Heart right ventricle (tissue), 16 donors: ENCODE measurements at regions not wholly inside any gene's neighbourhood (a gene's known extent, or its start where the extent isn't known, plus 50 kb on each side); places are given as distances from the start of the nearest gene placed in this dataset.
A peak's percentile ranks its signal among the peaks of the same experiment; 100 is the strongest.

Experiments used
- ATAC-seq, 8 donors: fragments of 200-7000 bp; cut with Tn5 transposase; one replicate each; pipeline ENCODE4 v1.9.1; 2020; ENCODE audit warnings: mild to moderate bottlenecking in 8 of 8, moderate library complexity in 8 of 8, moderate number of reproducible peaks in 1 of 8
- DNase-seq, 2 donors: peaks; one replicate each; pipeline ENCODE4 v3.0.0-alpha.2; 2020
- H3K27ac ChIP-seq, 10 donors: fragments of 200-600 bp; sonication (generic) in 2 of 10; one replicate each; pipeline versions ENCODE4 v1.5.0 to v1.8.0; 2020 to 2022; ENCODE audit warnings: mild to moderate bottlenecking in 3 of 10
- H3K27me3 ChIP-seq, 7 donors: fragments of 200-600 bp; one replicate each; pipeline ENCODE4 v1.8.0; 2021 to 2022; ENCODE audit warnings: mild to moderate bottlenecking in 2 of 7
- H3K36me3 ChIP-seq, 9 donors: fragments of 200-600 bp; sonication (generic) in 1 of 9; one replicate each; pipeline versions ENCODE4 v1.5.0 to v1.8.0; 2020 to 2022; ENCODE audit warnings: mild to moderate bottlenecking in 2 of 9
- H3K4me1 ChIP-seq, 9 donors: fragments of 200-600 bp; sonication (generic) in 1 of 9; one replicate each; pipeline versions ENCODE4 v1.5.0 to v1.8.0; 2020 to 2022; ENCODE audit warnings: mild to moderate bottlenecking in 4 of 9
- H3K4me3 ChIP-seq, 10 donors: fragments of 200-600 bp; sonication (generic) in 2 of 10; one replicate each; pipeline versions ENCODE4 v1.5.0 to v1.8.0; 2020 to 2022; ENCODE audit warnings: mild to moderate bottlenecking in 7 of 10, moderate library complexity in 2 of 10
- H3K9me3 ChIP-seq, 11 donors: fragments of 200-600 bp in 10 of 11; sonication (generic) in 2 of 11; one replicate each; pipeline versions ENCODE4 v1.5.0 to v1.8.0; 2013 to 2022; ENCODE audit warnings: mild to moderate bottlenecking in 2 of 11, control low read depth in 1 of 11, moderate library complexity in 1 of 11
- WGBS, 2 donors: extraction: QIAGEN DNeasy Blood & Tissue Kit; methylation state at CpG; one replicate each; pipeline ENCODE4 v1.1.7; 2013; ENCODE audit warnings: inconsistent platforms in 1 of 2; 5-methylcytosine and 5-hydroxymethylcytosine counted together
- intact Hi-C, 10 donors: fragments of 100-400 bp; cut with DNase I; formaldehyde crosslinking; loops; one replicate each; pipeline versions ENCODE4 v1.11.1 to v1.14.2; 2022
- TF ChIP-seq, protein P1 (sequence below), 9 donors: fragments of 200-600 bp; sonication (generic) in 2 of 9; IDR thresholded peaks; one replicate each; pipeline versions ENCODE4 v1.5.0 to v1.8.0; 2021 to 2022; ENCODE audit warnings: antibody characterized with exemption in 9 of 9, mild to moderate bottlenecking in 5 of 9, moderate library complexity in 1 of 9
- donor health status: Arrhythmogenic right ventricular cardiomyopathy.
- donor health status: ischemic (EF 13 %, LVEDD 7.1; RV severe dilation, severe dysfunction).
- donor health status: healthy with polysubstance abuse.
- donor health status: DM: no; HTN: yes; CAD: no.
- donor health status: DM: no; HTN: no; CAD: no.
- donor health status: ischemic (EF 25% LVEDD 6.9; RV normal size, moderate dysfunction).
- donor health status: ischemic (EF 25% LVEDD 5.7; RV mildly dilated, moderate dysfunction).
- donor health status: healthy.
- donor health status: DM: yes; HTN: yes; CAD: no.
- donor health status: Ischemic cardiomyopathy.
- donor health status: ischemic (EF 35%, LVEDD 5.7; RV mildly dilated, moderate dysfunction).
- donor health status: nonischemic (EF 11% LVEDD 7.7; RV severe dilation, severe dysfunction).
- donor health status: DM: yes; HTN: yes; CAD: no.
- donor health status: PGD.
- donor health status: ischemic (EF 29% LVEDD 5.4; RV normal size, mild dysfunction).
- donor health status: nonischemic (EF 23%, LVEDD 6.1; RV moderate dilation, normal function).

DNA sequence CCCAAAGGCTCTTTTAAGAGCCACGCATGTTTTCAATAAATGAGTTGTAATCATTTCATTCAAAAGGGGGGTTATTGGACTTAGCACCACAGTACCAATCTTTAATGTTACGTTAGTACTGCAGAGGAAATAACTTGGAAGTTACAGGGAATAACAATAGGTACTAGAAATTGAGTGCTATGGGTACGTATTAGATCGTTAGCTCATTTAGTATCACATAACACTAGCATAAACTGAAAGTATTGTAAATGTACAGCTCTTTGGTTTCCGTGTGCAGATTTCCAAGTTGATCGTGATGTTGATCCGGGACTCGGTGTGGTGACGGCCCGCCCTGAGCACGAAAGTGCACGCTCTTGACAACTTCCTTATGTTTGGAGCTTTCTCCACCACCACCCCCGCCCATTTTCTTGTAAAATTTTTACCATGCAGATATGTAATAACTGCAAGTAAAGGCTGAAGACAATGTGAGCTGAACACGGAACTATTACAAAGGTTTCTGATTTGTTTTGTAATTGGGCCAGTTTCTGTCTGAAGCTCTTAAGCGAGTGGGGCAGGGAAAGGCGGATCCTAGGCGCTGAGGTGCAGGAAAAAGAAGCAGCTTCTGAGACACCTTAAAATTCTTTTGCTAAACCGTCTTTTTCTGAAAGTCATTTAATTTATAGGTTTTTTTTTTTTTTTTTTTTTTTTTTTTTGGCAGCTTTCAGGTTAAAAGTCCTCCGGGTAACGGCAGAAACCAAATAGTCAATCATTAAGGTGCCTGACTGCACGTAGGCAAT, 71.5 kb downstream of the HFE start:
- peaks cover 4 to 31% (median 21%) of the 10 kb centered on the region in 9 donors for H3K4me1 ChIP-seq
- peak in 7 of 8 donors; percentile 8 to 35 (median 23) for ATAC-seq
- peak overlapping the region; percentile 15 to 97 (median 79) for H3K4me3 ChIP-seq
- no peaks in the 10 kb centered on the region for H3K9me3 ChIP-seq
- DNase-seq, result peak; percentile 42 to 44
- intact Hi-C loops, result loop anchor here in 4 of 10 donors (5.0 to 10.0 kb wide), 5 partner anchors 39 to 129 kb away; a partner anchor contains a TSS
- H3K36me3 ChIP-seq, result peaks cover 0 to 15% (median 0%) of the 10 kb centered on the region in 9 donors
- H3K27me3 ChIP-seq, result no peaks in the 10 kb centered on the region
- H3K27ac ChIP-seq, result peak overlapping the region; percentile 16 to 98 (median 94)
- TF ChIP-seq, protein P1, sequence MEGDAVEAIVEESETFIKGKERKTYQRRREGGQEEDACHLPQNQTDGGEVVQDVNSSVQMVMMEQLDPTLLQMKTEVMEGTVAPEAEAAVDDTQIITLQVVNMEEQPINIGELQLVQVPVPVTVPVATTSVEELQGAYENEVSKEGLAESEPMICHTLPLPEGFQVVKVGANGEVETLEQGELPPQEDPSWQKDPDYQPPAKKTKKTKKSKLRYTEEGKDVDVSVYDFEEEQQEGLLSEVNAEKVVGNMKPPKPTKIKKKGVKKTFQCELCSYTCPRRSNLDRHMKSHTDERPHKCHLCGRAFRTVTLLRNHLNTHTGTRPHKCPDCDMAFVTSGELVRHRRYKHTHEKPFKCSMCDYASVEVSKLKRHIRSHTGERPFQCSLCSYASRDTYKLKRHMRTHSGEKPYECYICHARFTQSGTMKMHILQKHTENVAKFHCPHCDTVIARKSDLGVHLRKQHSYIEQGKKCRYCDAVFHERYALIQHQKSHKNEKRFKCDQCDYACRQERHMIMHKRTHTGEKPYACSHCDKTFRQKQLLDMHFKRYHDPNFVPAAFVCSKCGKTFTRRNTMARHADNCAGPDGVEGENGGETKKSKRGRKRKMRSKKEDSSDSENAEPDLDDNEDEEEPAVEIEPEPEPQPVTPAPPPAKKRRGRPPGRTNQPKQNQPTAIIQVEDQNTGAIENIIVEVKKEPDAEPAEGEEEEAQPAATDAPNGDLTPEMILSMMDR (IDR thresholded peaks at IDR 0.05), result no peak
- WGBS, 2 donors, result 1% methylated on average over 21 of the region's 21 CpGs

DNA sequence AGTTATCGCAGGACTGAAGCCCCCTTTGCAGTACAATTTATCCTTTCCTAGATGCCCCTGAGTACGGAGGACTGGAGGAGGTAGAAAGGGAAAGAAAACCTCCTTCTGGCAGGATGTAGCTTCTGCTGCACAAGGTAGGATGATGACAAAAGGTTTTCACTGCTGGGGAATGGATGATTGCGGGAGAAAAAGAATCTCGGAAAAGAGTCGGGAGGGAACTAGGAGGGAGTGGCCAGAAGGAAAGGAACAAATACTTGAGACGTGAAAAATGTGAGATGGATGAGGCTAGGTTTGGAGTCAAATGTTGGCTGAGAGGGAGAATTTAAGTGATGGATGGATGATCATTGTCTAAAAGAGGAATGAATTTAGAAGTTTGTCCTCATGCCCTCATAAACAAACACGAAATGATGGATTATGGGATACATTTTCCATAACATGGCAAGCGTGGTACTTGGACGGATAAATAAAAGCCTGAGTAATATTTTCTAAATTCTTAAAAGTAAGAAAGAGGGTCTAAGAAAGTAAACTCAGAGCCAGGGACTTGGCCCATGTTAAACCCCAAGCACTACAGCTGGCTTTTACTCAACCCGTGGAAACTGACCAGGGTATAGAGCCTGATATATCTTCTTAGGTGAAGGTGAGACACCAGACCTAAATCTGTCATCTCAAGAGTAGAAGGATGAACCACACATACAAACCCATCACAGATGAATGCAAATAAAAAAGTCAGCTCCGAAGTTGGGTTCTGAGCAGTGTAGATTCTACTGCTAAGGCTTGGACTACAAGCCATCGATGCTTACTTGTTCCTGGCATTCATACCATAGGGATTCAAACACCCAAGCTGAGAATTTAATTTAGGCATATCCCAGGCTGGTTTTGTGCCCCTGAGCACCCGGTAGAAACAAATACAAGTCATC, 72.4 kb downstream of the HFE start:
- Histone ChIP-seq H3K4me3 (peak overlapping the region; percentile 15 to 97 (median 79)), H3K36me3 (peaks cover 0 to 21% (median 0%) of the 10 kb centered on the region in 9 donors), H3K9me3 (no peaks in the 10 kb centered on the region), H3K27me3 (no peaks in the 10 kb centered on the region), H3K27ac (peak overlapping the region in 9 of 10 donors; percentile 82 to 98 (median 95)), H3K4me1 (peaks cover 4 to 31% (median 21%) of the 10 kb centered on the region in 9 donors)
- DNase-seq, result no peak
- no peak for ATAC-seq
- TF ChIP-seq, protein P1 (IDR thresholded peaks at IDR 0.05), result no peak
- WGBS, 2 donors, result 24% methylated on average over 13 of the region's 13 CpGs
- intact Hi-C loops, result loop anchor here in 4 of 10 donors (5.0 to 10.0 kb wide), 5 partner anchors 38 to 128 kb away; a partner anchor contains a TSS

DNA sequence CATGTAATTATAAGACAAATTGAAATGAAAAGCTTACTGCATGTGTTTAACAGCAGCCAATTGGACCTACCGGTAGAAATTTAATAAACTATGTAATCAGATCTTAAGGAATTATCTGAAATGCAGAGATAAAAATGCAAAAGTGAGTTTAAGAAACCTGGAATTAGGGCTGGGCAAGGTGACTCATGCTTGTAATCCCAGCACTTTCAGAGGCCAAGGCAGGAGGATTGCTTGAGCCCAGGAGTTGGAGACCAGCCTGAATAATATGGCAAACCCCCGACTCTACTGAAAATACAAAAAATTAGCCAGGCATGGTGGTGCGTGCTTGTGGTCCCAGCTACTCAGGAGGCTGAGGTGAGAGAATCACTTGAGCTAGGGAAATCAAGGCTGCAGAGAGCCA, 74.1 kb downstream of the HFE start:
- H3K4me3 ChIP-seq, result no peak overlapping the region
- TF ChIP-seq, protein P1 (IDR thresholded peaks at IDR 0.05), result no peak
- WGBS, 2 donors, result 97 to 98% methylated on average over 3 of the region's 3 CpGs

DNA sequence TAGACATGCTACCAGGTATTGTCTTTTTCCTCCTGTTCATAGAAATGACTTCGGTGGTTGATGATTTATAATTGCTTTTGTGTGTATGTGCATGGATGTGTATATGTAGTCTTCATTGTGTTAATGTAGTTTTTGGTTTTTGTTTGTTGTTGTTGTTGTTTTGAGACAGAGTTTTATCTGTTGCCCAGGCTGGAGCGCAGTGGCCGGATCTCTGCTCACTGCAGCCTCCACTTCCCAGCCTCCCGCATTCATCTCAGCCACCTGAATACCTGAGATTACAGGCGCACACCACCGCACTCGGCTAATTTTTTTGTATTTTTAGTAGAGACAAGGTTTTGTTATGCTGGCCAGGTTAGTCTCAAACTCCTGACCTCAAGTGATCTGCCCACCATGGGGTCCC, 75.2 kb downstream of the HFE start:
- ATAC-seq (no peak), DNase-seq (no peak)
- H3K36me3 ChIP-seq, result peaks cover 0 to 21% (median 0%) of the 10 kb centered on the region in 9 donors
- TF ChIP-seq, protein P1 (IDR thresholded peaks at IDR 0.05), result no peak
- no peaks in the 10 kb centered on the region for H3K9me3 ChIP-seq
- no peaks in the 10 kb centered on the region for H3K27me3 ChIP-seq
- 93 to 96% methylated on average over 7 of the region's 7 CpGs for WGBS, 2 donors
- no peak overlapping the region for H3K4me3 ChIP-seq
- H3K4me1 ChIP-seq, result peaks cover 0 to 18% (median 14%) of the 10 kb centered on the region in 9 donors
- intact Hi-C loops, result no loop called here
- H3K27ac ChIP-seq, result no peak overlapping the region

More for the DNA sequence above, 74.1 kb downstream of the HFE start:
- Histone ChIP-seq H3K36me3 (peaks cover 0 to 21% (median 0%) of the 10 kb centered on the region in 9 donors), H3K9me3 (no peaks in the 10 kb centered on the region), H3K27ac (no peak overlapping the region), H3K27me3 (no peaks in the 10 kb centered on the region), H3K4me1 (peaks cover 0 to 25% (median 20%) of the 10 kb centered on the region in 9 donors)
- DNase-seq (no peak), ATAC-seq (no peak)
- intact Hi-C loops, result no loop called here
